SHP77 (cell line): ENCODE measurements at regions not wholly inside any gene's neighbourhood (a gene's known extent, or its start where the extent isn't known, plus 50 kb on each side); places are given as distances from the start of the nearest gene placed in this dataset.
A peak's percentile ranks its signal among the peaks of the same experiment; 100 is the strongest.
"Not testable (repeated sequence)": the region's sequence is repeated elsewhere in the genome, so short reads cannot be mapped to it uniquely, and the experiment has no call there.

Experiments
- DNase-seq, 2 experiments: peaks; one replicate each; lab custom pipeline; 2025; lab: John Stamatoyannopoulos, UW

DNA sequence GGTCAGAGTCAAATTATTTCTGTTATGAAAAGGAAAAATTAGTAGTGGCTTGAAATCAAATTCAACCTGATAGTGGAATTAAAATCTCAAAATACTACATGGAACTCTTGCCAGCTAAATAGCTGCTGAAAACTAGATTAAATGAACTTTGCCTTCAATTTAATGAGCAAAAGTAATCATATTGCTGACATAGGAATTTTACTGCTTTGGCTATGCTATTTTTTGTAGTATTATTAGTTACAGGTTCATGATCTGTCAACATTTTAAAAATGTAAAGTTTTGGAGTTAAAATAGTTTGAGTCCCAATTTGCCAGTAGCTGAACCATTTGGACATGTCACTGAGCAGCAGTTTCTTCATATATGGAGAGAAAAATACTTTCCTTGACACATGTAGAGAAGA is 81.4 kb downstream of the RERGL start:
- no peak for DNase-seq

- no peak for DNase-seq
Observed at GRCh38 chr12:17999174-17999801, 90.7 kb downstream of the RERGL start.

DNA sequence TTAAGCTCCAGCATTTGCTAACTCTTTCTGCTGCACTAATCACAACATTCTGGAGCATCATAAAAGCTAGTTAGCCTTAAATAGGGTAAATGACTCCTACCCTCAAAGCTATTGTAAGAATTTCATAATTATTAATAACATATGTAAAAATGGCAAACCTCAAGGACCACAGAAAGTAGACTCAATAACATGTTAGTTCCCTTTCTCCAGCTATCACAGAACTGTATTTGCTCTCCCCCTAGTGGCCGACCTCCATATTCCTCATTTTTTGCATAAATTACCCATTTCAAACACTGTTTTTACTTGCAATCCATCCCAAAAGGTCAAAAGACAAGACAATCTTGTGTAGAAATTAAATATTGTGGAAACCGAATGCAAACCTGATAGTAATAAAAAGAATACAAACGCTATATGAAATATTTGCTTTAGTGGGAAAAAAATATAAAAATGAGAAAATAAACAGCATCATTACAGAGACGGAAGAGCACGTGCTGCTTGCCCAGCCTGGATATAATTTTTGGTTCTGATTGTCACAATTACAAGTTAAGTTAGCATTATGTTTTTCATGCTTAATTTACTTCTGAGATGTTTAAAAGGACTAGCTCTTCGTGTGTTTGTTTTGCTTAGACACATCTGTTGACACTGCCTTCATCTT is 97.9 kb downstream of the RERGL start:
- DNase-seq = no peak

DNA sequence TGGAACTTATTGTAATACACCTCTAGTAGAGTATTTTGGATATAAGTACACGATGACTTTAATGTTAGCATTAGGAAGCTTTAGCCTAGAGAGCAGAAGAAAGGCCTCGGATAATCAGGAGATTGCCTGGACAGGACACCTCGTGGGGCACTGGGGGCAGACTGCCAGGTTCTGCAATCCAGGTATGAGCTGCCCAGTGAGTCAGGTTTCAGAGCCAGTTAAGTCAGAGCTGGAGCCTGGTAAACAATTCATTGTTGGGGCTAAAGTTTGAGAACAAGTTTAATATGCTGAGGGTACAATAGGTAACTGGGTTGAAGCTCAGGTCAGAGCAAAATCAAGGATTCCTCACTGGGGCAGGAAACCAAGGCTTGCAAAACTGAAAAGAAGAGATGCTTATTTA is 107.4 kb downstream of the RERGL start:
- no peak for DNase-seq

DNA sequence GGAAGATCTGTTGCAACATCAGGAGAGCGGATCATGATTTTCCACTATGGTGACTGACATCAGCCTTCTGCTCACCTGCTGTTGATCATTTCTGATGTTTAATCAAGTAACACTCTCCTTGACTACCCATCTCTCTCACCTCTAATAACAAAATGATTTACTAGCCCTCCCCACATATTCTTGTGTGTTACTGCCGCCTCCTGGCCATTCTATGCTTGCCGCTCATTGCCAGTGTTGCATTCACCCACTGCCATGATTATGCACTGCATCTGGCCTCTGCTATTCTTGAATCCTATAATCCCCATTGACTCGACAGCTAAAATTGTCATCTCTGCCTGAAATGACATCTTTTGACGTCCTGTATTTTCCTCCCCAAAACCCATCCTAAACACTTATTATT is 113.8 kb downstream of the RERGL start:
- DNase-seq = no peak

- DNase-seq = no peak
Observed at GRCh38 chr12:17975763-17976162, 114.2 kb downstream of the RERGL start.

DNA sequence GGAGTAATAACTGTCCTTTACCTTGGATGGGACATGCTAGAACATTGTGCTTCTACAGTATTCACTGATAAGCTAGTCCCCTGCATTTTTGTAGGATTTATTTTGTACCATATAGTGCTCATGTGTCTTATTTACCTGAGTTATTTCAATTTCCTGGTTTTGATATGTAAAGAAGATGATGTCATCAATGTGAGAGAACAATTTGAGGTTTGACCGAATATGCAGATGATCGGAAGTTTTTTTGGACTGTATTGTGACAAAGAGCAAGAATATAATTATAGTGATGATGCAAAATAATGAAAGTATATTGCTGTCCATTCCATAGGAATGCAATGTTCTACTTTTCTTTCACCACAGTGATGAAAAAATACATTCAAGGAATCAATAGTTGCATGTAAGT is 114.8 kb downstream of the RERGL start:
- DNase-seq = no peak

GRCh38 chr12:17971850-17972249 is 118.1 kb downstream of the RERGL start:
- no peak for DNase-seq

DNA sequence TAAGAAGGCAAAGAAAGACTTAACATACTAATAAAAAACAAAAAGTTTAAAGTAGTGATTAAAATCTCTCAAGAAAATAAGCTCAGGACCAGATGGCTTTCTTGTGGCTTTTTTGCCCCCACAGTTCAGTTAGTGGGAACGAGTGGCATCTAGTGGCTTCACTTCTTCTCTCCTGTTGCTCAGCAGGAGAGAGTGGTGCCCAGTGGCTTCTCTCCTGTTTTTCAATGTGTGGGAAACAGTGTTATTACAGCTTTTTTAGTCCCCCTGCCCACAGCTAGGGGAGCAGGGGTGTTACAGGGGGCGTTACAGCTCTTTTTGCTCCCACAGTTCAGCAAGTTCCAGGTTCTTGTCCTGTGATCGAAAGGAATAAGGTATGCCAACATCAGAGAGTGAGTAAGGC is 135.2 kb downstream of the RERGL start:
- DNase-seq = no peak

DNA sequence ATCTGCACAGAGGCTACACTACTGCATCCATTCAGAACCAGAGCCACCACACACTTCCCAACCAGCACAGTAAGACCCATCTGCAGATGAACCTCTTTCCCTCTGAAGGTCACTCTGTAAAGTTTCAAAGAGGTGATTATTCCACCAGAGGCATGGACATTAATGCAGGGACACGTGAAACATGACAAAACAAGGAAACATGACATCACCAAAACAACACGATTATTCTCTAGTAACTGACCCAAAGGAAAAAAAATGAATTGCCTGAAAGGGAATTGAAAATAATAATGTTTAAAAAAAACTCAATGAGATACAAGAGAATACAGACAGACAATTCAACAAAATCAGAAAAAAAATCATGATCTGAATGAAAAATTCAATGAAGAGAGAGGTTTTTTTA is 139.1 kb downstream of the RERGL start:
- DNase-seq = no peak

DNA sequence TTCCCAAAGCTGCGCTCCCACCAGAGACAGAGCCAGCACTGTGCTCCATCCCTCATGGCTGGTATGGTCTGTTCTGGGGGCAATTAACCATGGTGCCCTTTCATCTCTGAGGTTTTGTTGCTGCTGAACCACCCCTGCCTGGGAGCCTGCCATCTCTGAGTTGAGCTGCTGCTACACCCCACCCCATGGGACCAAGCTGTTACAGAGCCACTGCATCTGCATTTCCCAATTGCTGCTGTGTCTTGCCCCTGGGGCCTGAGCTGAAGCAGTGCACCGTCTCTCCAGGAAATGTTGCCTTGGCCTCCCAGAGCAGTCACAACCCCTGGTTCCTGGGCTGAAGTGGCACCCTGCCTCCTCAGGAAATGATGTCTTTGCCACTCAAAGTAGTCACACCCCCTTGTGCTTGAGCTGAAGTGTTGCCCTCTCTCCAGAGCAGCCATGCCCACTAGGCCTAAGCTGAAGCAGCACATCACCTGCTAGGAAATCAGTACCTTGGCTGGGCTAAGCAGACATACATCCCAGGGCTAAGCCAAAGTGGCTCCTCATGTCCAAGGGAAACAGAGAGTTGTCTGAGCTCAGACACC is 140.3 kb downstream of the RERGL start:
- DNase-seq = no peak

DNA sequence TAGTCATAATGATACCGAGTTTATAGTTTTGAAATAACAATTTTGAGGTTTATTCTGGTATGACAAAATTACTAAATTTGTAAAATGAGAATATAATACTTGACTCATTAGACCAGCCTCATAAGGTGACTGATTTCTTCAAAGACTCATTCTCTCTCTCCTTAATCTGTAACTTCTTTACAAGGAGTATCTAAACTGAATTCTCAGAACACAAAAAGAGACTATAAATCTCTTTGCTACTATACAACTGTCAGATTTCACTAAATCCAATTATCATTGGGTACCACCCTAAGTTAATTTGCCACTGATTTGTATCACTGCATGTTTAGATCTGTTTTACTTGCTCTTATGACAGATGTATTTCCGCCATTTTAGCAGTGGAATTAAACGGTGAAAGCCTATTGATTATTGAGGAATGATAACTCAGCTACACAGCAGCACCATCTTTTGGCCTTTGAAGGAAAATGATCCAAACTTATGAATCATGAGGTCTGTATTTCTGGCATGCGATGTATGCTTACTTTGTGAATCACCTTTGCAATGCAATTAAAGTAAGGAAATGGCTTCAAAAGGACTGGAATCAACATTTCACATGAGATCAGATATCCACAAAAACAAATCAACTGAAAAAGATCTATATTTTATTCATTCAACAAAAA is 161.2 kb downstream of the RERGL start:
- DNase-seq = peak in 1 of 2 experiments; percentile 1

DNA sequence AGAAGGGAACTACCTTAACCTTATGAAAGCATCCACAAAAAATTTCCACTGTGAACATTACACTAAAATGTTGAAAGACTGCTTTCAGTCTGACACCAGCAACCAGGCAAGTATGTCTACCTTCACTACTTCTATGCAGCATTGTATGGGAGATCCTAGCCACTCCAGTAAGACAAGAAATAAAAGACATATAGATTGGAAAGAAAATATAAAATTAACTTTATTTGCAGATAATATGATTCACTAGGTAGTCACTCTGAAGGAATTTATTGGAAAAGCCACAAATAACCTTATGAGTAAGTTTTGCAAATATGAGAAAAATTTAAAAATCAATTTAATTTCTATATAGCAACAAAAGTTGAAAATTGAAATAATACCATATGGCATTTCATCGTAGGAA is 172.0 kb downstream of the RERGL start:
- no peak for DNase-seq

GRCh38 chr12:17884581-17884980 is 205.4 kb downstream of the RERGL start:
- DNase-seq = no peak

GRCh38 chr12:17878714-17879113 is 211.3 kb downstream of the RERGL start:
- no peak for DNase-seq

DNA sequence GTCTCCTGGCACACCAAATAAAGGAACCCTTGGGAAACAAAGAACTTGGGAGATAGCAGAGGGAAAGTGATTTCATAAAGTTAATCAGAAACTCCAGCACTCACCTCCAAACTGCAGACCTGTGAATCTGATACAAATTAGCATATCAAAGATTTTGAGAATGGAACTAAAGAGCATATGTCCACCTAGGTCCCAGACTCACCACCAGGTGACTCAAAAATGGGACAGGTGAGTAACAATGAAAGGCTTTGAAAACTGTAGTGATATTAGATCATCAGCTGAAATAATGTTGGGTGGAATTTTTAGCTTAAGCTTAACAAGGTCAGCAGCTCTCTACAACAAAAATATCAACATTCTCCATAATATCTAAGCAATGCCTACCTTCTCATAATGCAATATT is 214.8 kb downstream of the RERGL start:
- DNase-seq = no peak

DNA sequence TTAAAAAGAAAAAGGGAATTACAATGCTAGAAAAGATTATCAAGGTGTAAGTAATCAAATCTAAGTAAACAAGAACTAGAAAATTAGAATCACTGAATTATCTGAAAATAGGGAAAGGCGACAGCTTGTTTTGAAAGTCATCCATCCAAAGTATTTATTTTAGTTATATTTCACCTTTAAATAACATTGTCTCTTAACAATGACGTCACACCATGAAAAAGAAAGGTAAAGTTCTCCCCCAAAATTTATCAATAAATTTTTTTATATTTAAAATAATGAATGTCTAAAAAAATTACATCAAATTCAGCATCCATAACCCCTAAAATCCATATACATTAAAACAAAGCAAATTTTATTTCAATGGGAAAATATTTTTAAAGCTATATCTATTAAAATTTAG is 223.2 kb downstream of the RERGL start:
- no peak for DNase-seq

- not testable (repeated sequence) for DNase-seq
Observed at GRCh38 chr12:17855548-17855947, 234.4 kb downstream of the RERGL start.

DNA sequence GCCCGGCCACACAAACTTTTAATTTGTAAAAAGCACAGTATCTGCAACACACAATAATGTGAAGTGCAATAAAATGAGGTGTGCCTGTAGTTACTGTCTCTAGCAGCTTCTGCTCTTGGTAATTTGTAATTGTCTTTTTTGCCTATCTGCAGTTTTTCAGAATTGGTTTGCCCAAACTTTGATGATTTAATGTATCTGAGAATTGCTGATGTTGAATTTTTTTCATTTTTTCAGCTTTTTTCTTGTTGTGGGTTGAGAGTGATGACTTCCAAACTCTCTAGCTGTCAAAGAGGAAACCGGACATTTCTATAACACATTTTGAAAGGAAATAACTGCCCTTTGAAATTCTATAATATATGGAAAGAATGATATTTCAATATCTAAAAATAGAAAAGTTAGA is 236.9 kb downstream of the RERGL start:
- no peak for DNase-seq

- no peak for DNase-seq
Observed at GRCh38 chr12:17841496-17841895, 248.5 kb downstream of the RERGL start.

GRCh38 chr12:17829813-17830212 is 260.2 kb downstream of the RERGL start:
- no peak for DNase-seq

DNA sequence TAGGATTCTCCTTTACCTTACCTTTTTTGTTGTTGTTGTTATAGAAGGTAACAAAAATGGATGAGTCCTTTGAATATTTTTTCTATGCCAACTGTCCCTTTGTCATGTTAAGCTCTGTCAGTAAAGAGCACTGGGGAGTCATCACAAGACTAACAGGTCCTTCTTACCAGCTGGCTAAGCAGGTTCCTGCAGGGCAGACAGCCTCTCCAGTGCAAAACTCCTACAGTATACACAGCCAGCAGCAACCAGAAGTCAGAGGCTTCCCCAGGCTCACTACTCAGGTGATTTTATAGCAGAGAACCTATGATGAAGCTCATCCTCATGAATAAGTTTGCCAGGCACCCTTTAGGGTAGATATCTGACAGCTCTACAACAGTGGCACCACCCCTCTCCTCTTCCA is 271.1 kb downstream of the RERGL start:
- no peak for DNase-seq

- no peak for DNase-seq
Observed at GRCh38 chr12:17810399-17810798, 279.6 kb downstream of the RERGL start.
